ENCODE measurements at regions not wholly inside any gene's neighbourhood (a gene's known extent, or its start where the extent isn't known, plus 50 kb on each side); places are given as distances from the start of the nearest gene placed in this dataset.
A peak's percentile ranks its signal among the peaks of the same experiment; 100 is the strongest.

- Histone ChIP-seq H3K27me3 (no peaks in the 10 kb centered on the region), H3K9me3 (ENCODE audit: low read depth) (no peaks in the 10 kb centered on the region), H3K36me3 (no peaks in the 10 kb centered on the region), H3K4me1 (ENCODE audit: low read depth) (no peaks in the 10 kb centered on the region), H3K4me3 (no peak overlapping the region), H3K27ac (no peak overlapping the region)
- no peak for TF ChIP-seq CTCF (IDR thresholded peaks at IDR 0.05; ENCODE audit: low read depth, low read length)
- DNase-seq (ENCODE audit: low read depth in 1 of 2, low spot score in 1 of 2): no peak
Measured at GRCh38 chr9:73095425-73095824, 56.2 kb upstream of the ANXA1 start.

DNA sequence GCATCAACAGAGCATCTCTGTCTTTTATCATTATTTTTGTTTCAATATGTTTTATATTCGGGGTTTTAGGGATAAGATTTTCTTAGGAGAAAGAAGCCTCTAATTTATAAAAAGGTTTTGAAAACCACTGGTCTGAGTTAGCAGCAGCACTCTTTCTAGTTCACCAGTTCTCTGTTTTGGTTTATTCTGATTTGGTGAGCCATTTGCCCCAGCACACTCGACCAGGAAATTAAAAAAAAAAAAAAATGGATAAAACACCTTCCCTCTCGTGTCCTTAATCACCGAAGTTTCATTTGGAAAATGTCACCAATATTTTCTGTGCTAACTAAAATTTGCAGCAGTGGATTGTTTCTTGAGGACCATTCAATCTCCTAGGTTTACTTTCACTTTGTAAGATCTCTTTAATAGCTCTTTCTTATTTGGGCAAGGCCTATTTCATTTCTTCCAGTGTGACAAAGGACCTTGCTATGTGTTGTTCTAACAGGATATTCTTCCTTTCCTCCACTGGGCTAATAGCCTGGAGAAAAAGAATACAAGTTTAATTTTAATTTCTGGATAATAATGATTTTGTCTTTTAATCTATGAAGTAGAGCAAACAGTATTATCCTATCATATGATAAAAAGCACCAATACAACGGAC lies 57.8 kb upstream of the ANXA1 start:
- Histone ChIP-seq H3K9me3 (ENCODE audit: low read depth) (no peaks in the 10 kb centered on the region), H3K27ac (no peak overlapping the region), H3K36me3 (no peaks in the 10 kb centered on the region), H3K4me1 (ENCODE audit: low read depth) (no peaks in the 10 kb centered on the region), H3K27me3 (no peaks in the 10 kb centered on the region), H3K4me3 (no peak overlapping the region)
- TF ChIP-seq CTCF (IDR thresholded peaks at IDR 0.05; ENCODE audit: low read depth, low read length): no peak
- DNase-seq (ENCODE audit: low read depth in 1 of 2, low spot score in 1 of 2): peak in 1 of 2 donors; percentile 26

GRCh38 chr9:73093016-73093739 lies 58.5 kb upstream of the ANXA1 start:
- Histone ChIP-seq H3K27me3 (no peaks in the 10 kb centered on the region), H3K36me3 (no peaks in the 10 kb centered on the region), H3K9me3 (ENCODE audit: low read depth) (no peaks in the 10 kb centered on the region), H3K4me1 (ENCODE audit: low read depth) (no peaks in the 10 kb centered on the region), H3K27ac (no peak overlapping the region), H3K4me3 (no peak overlapping the region)
- no peak for TF ChIP-seq CTCF (IDR thresholded peaks at IDR 0.05; ENCODE audit: low read depth, low read length)
- DNase-seq (ENCODE audit: low read depth in 1 of 2, low spot score in 1 of 2): no peak

DNA sequence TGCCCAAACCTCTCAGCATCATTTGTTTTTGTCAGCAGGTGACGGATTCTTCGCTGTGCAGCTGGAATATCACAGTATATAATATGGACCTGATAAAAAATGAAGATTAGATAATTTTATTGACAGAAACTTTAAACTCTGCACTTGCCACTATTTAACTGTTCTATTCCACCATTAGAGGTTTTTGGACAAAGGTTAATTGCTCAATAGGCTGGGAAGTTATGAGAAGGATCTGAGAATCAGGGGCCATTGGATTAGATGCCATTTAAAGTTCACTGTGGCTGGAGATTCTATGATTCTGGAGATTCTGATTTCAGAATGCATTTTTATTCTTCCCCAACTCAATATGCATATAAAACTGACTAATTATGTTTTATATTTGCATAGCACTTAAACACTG lies 59.8 kb upstream of the ANXA1 start:
- no peak for DNase-seq (ENCODE audit: low read depth in 1 of 2, low spot score in 1 of 2)
- no peak overlapping the region for H3K4me3 ChIP-seq
- no peaks in the 10 kb centered on the region for H3K9me3 ChIP-seq (ENCODE audit: low read depth)
- H3K27ac ChIP-seq: no peak overlapping the region
- TF ChIP-seq CTCF (IDR thresholded peaks at IDR 0.05; ENCODE audit: low read depth, low read length): no peak
- no peaks in the 10 kb centered on the region for H3K4me1 ChIP-seq (ENCODE audit: low read depth)
- H3K36me3 ChIP-seq: no peaks in the 10 kb centered on the region
- H3K27me3 ChIP-seq: no peaks in the 10 kb centered on the region

DNA sequence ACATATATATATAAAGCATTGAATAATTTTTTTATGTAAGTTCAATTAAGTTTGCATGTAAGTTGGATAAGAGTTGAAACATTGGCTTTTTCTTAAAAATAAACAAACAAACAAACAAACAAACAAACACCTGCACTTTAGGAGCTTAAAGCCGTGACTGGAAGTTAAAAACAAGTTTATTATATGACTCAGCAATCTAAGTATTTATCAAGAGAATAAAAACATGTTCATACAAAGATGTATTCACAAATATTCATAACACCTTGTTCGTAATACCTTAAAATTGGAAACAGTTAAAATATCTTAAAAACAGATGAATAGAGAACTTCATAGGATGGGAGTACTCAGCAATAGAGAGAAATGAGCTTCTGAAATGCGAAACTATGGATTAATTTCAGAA lies 61.5 kb upstream of the ANXA1 start:
- Histone ChIP-seq H3K27ac (no peak overlapping the region), H3K27me3 (no peaks in the 10 kb centered on the region), H3K4me3 (no peak overlapping the region), H3K9me3 (ENCODE audit: low read depth) (no peaks in the 10 kb centered on the region), H3K36me3 (no peaks in the 10 kb centered on the region), H3K4me1 (ENCODE audit: low read depth) (no peaks in the 10 kb centered on the region)
- TF ChIP-seq CTCF (IDR thresholded peaks at IDR 0.05; ENCODE audit: low read depth, low read length): no peak
- no peak for DNase-seq (ENCODE audit: low read depth in 1 of 2, low spot score in 1 of 2)
